Stimulated activated naive CD8-positive, alpha-beta T cell treated with anti-CD3 and anti-CD28 coated beads, Interleukin-15, amount 100 ng/mL, for 72 hours (primary cell): ENCODE measurements at regions not wholly inside any gene's neighbourhood (a gene's known extent, or its start where the extent isn't known, plus 50 kb on each side); places are given as distances from the start of the nearest gene placed in this dataset.
"Not testable (repeated sequence)": the region's sequence is repeated elsewhere in the genome, so short reads cannot be mapped to it uniquely, and the experiment has no call there.

Source experiments
- ATAC-seq: fragments of 150-1000 bp; cut with Tn5 transposase; 2 replicates; pipeline ENCODE4 v1.10.0; 2021; ENCODE audit warnings: mild to moderate bottlenecking, moderate library complexity
- DNase-seq, 2 donors: peaks; one replicate each; pipeline ENCODE4 v3.0.0; 2021 to 2022
- H3K27ac Mint-ChIP-seq, 2 donors: one replicate each; pipeline ENCODE4 v1.8.0; 2022; ENCODE audit warnings: mild to moderate bottlenecking in 2 of 2, mixed read lengths in 2 of 2, moderate library complexity in 2 of 2
- H3K27me3 Mint-ChIP-seq: one replicate; pipeline ENCODE4 v1.8.0; 2022; ENCODE audit warnings: mixed read lengths
- H3K4me1 Mint-ChIP-seq: one replicate; pipeline ENCODE4 v1.8.0; 2022; ENCODE audit warnings: mild to moderate bottlenecking, mixed read lengths
- H3K4me3 Mint-ChIP-seq, 2 donors: one replicate each; pipeline ENCODE4 v1.8.0; 2022; ENCODE audit warnings: mild to moderate bottlenecking in 2 of 2, mixed read lengths in 2 of 2, moderate library complexity in 1 of 2
- H3K9me3 Mint-ChIP-seq, 2 donors: one replicate each; pipeline ENCODE4 v1.8.0; 2022; ENCODE audit warnings: mixed read lengths in 2 of 2

DNA sequence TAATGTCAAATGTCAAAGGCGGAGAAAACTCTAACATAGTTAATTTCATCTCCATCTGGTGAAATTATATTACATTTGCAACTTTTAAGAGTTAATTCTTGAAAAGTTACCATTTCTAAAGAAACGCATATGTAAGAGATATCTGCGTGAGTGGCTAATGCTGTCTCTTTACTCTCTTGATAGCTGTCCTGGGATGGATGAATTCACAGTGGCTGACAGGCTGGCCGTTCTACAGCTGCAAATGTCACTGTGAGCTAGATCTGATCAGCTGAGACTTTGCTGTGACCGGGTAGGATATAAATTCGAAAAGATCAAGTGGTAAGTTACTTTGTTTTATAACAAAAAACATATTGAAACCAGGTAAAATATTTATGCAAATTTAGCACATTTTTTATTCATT, 557.1 kb upstream of the DDX18 start:
- DNase-seq (no peak), ATAC-seq (no peak)
- no peak overlapping the region for H3K27ac Mint-ChIP-seq
- no peaks in the 10 kb centered on the region for H3K4me1 Mint-ChIP-seq
- H3K4me3 Mint-ChIP-seq = no peak overlapping the region
- no peaks in the 10 kb centered on the region for H3K27me3 Mint-ChIP-seq
- peaks cover 7 to 17% of the 10 kb centered on the region in 2 donors for H3K9me3 Mint-ChIP-seq

DNA sequence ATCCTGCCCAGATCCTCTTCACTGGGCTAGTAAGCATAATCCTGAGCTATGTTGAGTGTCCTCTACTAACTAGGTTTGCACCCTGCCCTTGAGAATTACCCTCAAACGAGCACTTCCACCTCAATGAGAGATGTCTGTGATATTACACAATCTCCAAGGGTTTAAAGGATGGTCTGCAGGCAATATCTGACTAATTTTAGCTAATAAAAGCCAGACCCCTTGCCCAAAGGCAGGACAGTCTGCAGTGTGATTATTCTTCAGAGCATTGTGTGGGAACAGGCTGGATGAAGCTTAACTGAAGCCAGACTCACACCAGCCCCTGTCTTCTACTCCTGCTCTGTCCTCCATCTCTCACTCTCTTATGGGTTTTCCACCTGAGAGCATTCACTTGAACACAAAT, 544.9 kb upstream of the DDX18 start:
- ATAC-seq (no peak), DNase-seq (no peak)
- Mint-ChIP-seq H3K9me3 (peaks cover 0 to 8% of the 10 kb centered on the region in 2 donors), H3K4me3 (no peak overlapping the region), H3K27me3 (no peaks in the 10 kb centered on the region), H3K4me1 (no peaks in the 10 kb centered on the region), H3K27ac (no peak overlapping the region)

DNA sequence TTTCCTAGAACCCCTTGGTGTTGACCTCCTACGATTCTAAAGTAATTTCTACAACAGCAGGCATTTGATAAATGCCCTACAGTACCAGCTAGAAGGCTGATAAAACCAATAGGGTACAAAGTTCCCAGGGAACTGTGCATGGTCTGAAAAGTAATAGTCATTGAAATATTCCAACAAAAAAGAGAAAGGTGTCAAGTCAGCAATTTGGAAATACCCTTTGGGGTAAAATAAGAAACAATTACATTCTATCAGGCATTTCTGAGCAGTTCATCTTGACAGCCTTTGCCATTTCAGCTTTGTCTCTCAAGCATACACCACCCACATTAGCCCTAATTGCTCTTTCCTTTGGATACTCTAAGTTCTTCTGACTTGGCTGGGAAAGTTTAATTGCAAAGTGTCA, 542.9 kb upstream of the DDX18 start:
- Mint-ChIP-seq H3K4me3 (no peak overlapping the region), H3K4me1 (no peaks in the 10 kb centered on the region), H3K27me3 (no peaks in the 10 kb centered on the region), H3K27ac (no peak overlapping the region), H3K9me3 (peaks cover 0 to 8% of the 10 kb centered on the region in 2 donors)
- no peak for ATAC-seq
- DNase-seq = no peak

DNA sequence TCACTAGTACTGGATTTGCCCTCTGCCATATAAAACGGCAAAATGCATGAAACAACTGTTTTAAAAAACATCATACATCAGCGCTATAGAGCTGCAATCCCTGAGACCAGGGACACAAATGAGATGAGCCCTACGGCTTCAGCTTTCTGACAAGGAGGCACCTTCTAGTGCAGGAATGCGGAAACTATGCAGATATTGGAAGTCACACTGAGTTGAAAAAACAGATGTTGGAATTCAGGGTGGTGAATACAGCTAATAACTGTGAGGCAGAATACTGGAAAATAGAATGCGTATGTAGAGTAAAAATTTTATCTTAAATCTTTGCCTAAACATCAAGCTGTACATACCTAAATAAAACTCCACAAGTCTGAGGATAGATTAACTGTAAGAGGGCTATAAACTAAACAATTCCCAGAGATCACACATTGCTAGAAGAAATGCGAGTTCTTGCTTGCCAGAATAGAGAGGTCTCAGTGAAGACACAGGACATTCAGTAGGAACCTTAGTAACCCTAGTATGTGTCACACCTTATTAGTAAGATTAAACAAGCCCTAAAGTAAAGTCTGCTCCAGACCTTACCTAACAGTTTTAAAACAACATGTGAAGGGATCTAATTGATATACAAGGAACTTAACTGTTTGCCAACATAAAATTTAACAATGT, 541.4 kb upstream of the DDX18 start:
- no peak for DNase-seq
- Mint-ChIP-seq H3K4me1 (no peaks in the 10 kb centered on the region), H3K4me3 (no peak overlapping the region), H3K27me3 (no peaks in the 10 kb centered on the region), H3K9me3 (no peaks in the 10 kb centered on the region), H3K27ac (no peak overlapping the region)
- no peak for ATAC-seq

DNA sequence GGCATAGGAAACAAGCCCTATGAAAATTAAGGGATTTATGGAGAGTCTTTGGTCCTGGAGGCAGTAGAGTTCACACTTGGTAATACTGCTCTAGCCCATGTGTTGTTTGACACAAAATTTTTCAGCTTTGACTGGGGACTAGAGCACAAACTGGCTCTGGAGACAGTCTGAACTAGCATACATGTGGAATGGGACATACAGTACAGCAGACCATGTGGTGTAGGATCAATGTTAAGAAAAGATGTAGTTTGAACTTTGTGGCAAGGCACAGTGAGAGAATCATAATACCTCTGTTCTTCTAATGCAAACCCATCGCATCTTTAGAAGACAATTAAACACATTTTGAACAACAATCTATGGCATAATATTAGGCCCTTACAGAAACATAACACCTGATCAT, 521.5 kb upstream of the DDX18 start:
- Mint-ChIP-seq H3K4me3 (no peak overlapping the region), H3K27me3 (no peaks in the 10 kb centered on the region), H3K4me1 (no peaks in the 10 kb centered on the region), H3K9me3 (peaks cover 0 to 31% of the 10 kb centered on the region in 2 donors), H3K27ac (no peak overlapping the region)
- no peak for ATAC-seq
- no peak for DNase-seq

DNA sequence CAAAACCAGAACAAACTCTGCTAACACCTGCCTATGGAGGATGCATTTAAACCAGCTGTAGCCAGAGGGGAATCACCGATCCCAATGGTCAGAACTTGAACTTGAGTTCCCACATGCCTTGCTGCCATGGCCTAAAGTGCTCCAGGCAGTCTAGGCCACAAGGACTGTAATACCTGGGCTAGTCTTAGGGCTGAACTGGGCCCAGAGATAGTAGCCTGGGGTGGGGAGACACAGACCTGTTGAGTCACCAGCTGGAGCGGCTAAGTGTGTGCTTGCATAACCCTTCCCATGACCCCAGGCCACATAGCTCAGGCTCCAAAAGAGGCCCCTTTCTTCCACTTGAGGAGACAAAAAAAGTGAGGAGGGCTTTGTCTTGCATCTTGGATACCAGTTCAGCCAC, 515.0 kb upstream of the DDX18 start:
- Mint-ChIP-seq H3K27ac (no peak overlapping the region), H3K9me3 (peaks cover 13% of the 10 kb centered on the region in 2 donors), H3K27me3 (no peaks in the 10 kb centered on the region), H3K4me1 (no peaks in the 10 kb centered on the region), H3K4me3 (no peak overlapping the region)
- no peak for ATAC-seq
- DNase-seq = no peak

DNA sequence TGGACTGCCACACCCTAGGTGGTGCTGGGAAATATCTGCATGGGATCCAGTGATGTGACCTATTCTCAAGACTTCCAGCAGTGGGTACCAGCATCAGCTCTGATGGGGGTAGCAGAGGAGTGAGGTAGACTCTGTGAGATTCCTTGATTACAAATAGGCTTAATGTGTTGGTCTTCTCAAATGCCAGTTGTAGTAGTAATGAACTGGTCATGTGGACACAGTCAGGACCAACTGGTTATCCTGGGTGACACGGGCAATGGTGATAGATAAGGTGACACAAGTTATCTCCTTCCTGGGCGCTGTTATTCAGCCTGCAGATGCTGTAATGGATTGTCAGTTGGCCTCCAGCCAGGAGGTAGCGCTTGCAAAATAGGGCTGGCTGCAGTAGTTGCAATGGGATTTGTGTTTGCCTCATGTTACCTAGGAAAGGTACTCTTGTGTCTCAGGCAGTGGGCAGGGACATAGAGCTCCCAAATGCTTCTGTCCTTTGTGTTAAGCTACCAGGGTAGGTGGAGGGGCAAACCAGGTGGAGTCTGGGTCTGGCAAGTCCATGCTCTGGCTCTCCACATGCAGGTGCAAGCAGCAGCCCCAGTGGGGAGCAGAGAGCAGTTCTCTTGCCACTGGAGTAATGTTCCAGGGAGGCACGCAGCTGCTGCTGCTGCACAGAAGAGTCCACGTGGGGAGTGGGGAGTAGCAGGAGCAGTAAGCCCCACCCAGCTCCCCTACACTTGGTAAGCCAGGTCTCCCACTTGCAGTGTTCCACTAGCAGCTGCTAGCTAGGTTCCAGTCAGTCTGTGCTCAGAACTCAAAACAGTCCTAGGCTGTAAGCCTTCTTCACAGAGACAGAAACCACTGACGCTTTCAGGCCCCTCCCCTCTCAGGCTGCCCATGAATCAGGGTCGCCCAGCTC, 505.4 kb upstream of the DDX18 start:
- ATAC-seq = no peak

DNA sequence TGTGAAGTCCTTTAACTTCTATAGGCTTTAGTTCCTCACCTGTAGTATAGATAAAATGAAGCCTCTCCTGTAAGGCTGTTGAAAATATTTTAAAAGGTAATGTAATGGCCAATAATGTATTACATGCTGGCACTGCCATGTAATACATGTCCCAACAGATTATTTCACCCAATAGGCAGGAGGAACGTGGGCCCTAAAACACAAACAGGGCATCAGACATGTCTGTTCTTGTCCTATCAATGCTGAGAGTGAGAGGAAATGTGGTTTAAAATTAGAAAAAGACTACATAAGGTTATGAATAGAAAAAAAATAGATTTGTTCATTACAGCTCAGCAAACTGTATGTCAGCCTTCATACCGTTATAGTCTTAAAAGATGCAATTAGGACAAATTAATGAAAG, 492.7 kb upstream of the DDX18 start:
- no peak overlapping the region for H3K4me3 Mint-ChIP-seq
- H3K9me3 Mint-ChIP-seq = peaks cover 14 to 17% of the 10 kb centered on the region in 2 donors
- ATAC-seq (no peak), DNase-seq (no peak)
- H3K27ac Mint-ChIP-seq = no peak overlapping the region
- H3K4me1 Mint-ChIP-seq = no peaks in the 10 kb centered on the region
- H3K27me3 Mint-ChIP-seq = no peaks in the 10 kb centered on the region

More for the DNA sequence above, 505.4 kb upstream of the DDX18 start:
- Mint-ChIP-seq H3K4me3 (no peak overlapping the region), H3K27ac (no peak overlapping the region), H3K27me3 (no peaks in the 10 kb centered on the region), H3K4me1 (no peaks in the 10 kb centered on the region), H3K9me3 (peaks cover 4 to 8% of the 10 kb centered on the region in 2 donors)
- no peak for DNase-seq

DNA sequence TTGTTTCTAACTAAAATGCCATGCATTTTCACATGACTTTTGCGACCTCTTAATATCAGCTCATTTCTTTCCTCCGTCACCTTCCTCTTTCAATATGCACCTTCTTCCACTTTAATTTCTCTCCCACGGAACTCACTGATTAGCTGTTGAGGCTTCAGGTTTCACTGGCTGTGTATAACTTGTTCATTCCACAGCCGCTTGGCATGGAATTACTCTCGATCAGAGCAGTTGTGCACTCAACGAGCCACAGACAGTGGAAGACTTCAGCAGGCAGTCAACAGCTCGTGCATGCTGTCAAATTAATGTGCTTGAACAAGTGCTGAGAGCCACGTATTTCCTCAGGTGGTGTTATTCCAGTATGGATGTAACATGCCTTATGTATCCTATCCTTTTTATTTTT, 491.2 kb upstream of the DDX18 start:
- H3K27me3 Mint-ChIP-seq = no peaks in the 10 kb centered on the region
- ATAC-seq = no peak

DNA sequence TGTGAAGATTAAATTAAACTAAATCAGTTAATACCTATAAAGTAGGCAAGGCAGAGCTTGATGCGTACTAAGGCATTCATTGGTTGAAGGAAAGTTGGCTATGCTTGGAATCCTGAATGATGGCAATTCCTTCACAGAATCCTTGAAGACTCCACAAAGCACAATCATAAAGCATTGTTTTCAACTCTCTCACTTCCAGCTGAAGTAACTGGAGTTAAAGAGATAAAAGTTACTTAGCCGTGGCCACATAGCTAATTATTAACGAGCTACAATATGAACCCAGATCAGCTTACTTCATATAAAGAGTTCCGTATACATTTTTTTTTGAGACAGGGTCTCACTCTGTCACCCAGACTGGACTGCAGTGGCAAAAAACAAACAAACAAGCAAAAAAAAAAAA, 483.9 kb upstream of the DDX18 start:
- H3K4me1 Mint-ChIP-seq = no peaks in the 10 kb centered on the region
- no peak for ATAC-seq
- no peak for DNase-seq
- H3K27me3 Mint-ChIP-seq = no peaks in the 10 kb centered on the region
- no peak overlapping the region for H3K27ac Mint-ChIP-seq
- H3K9me3 Mint-ChIP-seq = no peaks in the 10 kb centered on the region
- no peak overlapping the region for H3K4me3 Mint-ChIP-seq

More for the DNA sequence above, 491.2 kb upstream of the DDX18 start:
- no peak for DNase-seq
- Mint-ChIP-seq H3K27ac (no peak overlapping the region), H3K9me3 (peaks cover 5 to 12% of the 10 kb centered on the region in 2 donors), H3K4me1 (no peaks in the 10 kb centered on the region), H3K4me3 (no peak overlapping the region)

DNA sequence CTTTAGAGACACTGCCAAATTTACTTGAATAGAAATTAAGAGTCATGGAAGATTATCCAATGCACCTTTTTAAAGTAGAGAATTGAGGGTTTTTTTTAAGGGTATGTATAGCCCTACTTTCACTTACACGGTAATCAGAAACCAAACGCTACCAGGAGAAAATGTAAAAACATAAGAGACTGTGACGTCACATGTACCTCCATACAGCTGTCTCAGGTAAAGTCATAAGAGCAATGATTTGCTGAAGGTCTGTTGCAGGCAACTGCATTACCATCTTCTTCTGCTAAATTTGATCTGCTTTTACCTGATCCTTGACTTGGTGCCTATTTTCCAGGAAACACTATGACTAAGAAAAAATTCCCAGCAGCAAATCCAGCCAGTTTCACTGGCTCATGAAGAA, 478.5 kb upstream of the DDX18 start:
- H3K27me3 Mint-ChIP-seq = no peaks in the 10 kb centered on the region
- H3K9me3 Mint-ChIP-seq = peaks cover 0 to 1% of the 10 kb centered on the region in 2 donors
- no peak overlapping the region for H3K4me3 Mint-ChIP-seq
- no peak for DNase-seq
- H3K27ac Mint-ChIP-seq = no peak overlapping the region
- no peaks in the 10 kb centered on the region for H3K4me1 Mint-ChIP-seq
- ATAC-seq = no peak

DNA sequence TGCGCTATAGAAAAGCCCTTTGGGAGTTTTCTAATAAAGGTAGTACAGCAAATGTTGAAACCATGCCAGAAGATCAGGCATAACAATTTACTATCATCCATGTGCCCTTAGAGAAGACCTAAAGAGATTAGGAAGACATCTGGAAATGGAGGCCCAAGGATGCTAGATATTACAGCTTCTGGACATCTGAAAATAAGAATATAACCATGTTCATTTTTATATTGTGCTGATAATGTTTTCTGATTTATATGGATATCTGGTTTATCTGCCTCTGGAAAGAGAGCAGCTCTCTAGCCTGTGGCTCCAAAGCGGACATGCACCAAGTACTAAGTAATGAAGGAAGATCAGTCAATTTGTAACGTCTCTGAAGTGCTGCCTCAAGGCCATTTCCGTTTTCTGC, 478.0 kb upstream of the DDX18 start:
- Mint-ChIP-seq H3K27me3 (no peaks in the 10 kb centered on the region), H3K27ac (no peak overlapping the region), H3K4me3 (no peak overlapping the region), H3K9me3 (peaks cover 0 to 4% of the 10 kb centered on the region in 2 donors), H3K4me1 (no peaks in the 10 kb centered on the region)
- no peak for DNase-seq
- no peak for ATAC-seq

DNA sequence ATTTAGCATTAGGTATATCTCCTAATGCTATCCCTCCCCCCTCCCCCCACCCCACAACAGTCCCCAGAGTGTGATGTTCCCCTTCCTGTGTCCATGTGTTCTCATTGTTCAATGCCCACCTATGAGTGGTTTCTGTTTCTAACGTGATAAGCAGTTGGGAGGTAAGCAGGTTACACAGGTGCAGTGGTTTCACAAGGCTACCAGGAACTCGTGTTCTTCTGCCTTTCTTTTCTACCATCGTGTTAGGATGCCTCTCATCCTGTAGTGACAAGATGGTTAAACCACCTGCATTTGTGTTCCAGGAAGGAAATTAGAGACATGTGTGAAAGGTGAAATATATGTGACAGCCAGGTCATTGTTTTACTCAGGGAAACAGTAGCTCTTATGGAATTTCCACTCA, 476.5 kb upstream of the DDX18 start:
- not testable (repeated sequence) for H3K9me3 Mint-ChIP-seq, ATAC-seq, H3K27me3 Mint-ChIP-seq, H3K27ac Mint-ChIP-seq, DNase-seq, H3K4me1 Mint-ChIP-seq, H3K4me3 Mint-ChIP-seq

DNA sequence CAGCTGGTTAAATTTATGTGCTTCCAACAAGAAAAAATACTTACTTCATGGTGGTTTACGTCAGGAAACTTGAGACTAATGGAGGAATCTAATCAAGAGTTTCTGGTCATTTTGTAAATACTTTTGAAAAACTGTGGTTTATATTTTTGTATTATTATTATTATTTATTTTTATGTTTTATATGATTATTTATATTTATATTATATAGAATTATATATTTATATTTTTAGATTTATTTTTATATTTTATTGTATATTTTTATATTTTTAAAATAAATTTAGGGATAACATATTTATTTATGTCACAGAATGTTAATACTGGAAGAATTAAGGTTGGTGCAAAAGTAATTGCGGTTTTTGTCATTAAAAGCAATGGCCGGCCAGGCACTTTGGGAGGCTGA, 474.5 kb upstream of the DDX18 start:
- Mint-ChIP-seq H3K4me3 (no peak overlapping the region), H3K9me3 (peaks cover 0 to 4% of the 10 kb centered on the region in 2 donors), H3K27ac (no peak overlapping the region), H3K27me3 (no peaks in the 10 kb centered on the region), H3K4me1 (no peaks in the 10 kb centered on the region)
- ATAC-seq (no peak), DNase-seq (no peak)

DNA sequence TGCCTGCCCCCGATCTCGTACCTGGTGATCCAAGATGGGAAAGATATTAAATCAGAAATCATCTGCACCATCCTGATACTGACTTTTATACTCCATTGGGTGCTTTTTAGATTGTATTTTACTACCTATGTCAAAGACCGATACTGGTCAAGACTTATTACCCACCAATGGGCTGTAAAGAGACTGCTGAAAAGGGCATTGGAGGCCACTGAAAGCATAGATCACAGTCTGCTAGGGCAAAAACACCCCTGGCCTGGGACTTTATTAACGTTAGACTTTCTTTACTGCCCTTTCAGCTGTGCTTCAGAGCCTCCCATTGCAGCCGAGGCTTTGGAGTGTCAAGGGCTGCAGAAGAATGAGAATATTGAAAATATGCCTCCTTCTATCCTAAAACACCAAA, 472.8 kb upstream of the DDX18 start:
- Mint-ChIP-seq H3K9me3 (peaks cover 0 to 9% of the 10 kb centered on the region in 2 donors), H3K4me3 (no peak overlapping the region), H3K27me3 (no peaks in the 10 kb centered on the region), H3K27ac (no peak overlapping the region), H3K4me1 (no peaks in the 10 kb centered on the region)
- no peak for DNase-seq
- ATAC-seq = no peak

DNA sequence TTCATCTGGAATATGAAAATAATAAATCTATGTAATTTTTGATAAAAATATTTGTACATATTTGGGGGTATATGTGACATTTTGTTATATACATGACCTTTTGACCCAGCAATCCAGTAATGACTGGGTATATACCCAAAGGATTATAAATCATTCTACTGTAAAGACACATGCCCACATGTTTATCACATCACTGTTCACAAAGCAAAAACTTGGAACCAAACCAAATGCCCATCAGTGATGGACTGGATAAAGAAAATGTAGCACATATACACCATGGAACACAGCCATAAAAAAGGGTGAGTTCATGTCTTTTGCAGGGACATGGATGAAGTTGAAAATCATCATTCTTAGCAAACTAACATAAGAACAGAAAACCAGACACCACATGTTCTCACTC, 472.1 kb upstream of the DDX18 start:
- Mint-ChIP-seq H3K27ac (no peak overlapping the region), H3K9me3 (peaks cover 0 to 9% of the 10 kb centered on the region in 2 donors), H3K4me3 (no peak overlapping the region), H3K27me3 (no peaks in the 10 kb centered on the region), H3K4me1 (no peaks in the 10 kb centered on the region)
- DNase-seq = no peak
- ATAC-seq = no peak
